HG02571 (cell line): ENCODE measurements at regions not wholly inside any gene's neighbourhood (a gene's known extent, or its start where the extent isn't known, plus 50 kb on each side); places are given as distances from the start of the nearest gene placed in this dataset.

Experiments used
- ATAC-seq: cut with Tn5 transposase; IDR thresholded peaks from one replicate; pipeline ENCODE4 v1.9.1; 2021; ENCODE audit warnings: mild to moderate bottlenecking, moderate library complexity; ENCODE audit not compliant: unreplicated experiment

- no peak for ATAC-seq
Measured at GRCh38 chr9:87319656-87320055, 178.0 kb upstream of the DAPK1 start.

- ATAC-seq, result no peak
Measured at GRCh38 chr9:87320146-87320884, 177.4 kb upstream of the DAPK1 start.

- no peak for ATAC-seq
Measured at GRCh38 chr9:87322840-87323635, 174.6 kb upstream of the DAPK1 start.

- ATAC-seq, result no peak
Measured at GRCh38 chr9:87323928-87324327, 173.7 kb upstream of the DAPK1 start.

- ATAC-seq, result no peak
Measured at GRCh38 chr9:87324613-87325194, 173.0 kb upstream of the DAPK1 start.

- ATAC-seq, result no peak
Measured at GRCh38 chr9:87327575-87328125, 170.0 kb upstream of the DAPK1 start.

- no peak for ATAC-seq
Measured at GRCh38 chr9:87333802-87334201, 163.9 kb upstream of the DAPK1 start.

GRCh38 chr9:87334366-87334765 lies 163.3 kb upstream of the DAPK1 start:
- no peak for ATAC-seq

GRCh38 chr9:87336407-87336806 lies 161.3 kb upstream of the DAPK1 start:
- no peak for ATAC-seq

GRCh38 chr9:87336914-87337333 lies 160.7 kb upstream of the DAPK1 start:
- no peak for ATAC-seq

GRCh38 chr9:87337335-87338087 lies 160.2 kb upstream of the DAPK1 start:
- ATAC-seq, result no peak

GRCh38 chr9:87338088-87338989 lies 159.3 kb upstream of the DAPK1 start:
- ATAC-seq, result no peak

- ATAC-seq, result no peak
Measured at GRCh38 chr9:87340391-87340790, 157.3 kb upstream of the DAPK1 start.

GRCh38 chr9:87342743-87343142 lies 154.9 kb upstream of the DAPK1 start:
- no peak for ATAC-seq

- ATAC-seq, result no peak
Measured at GRCh38 chr9:87343816-87344430, 153.7 kb upstream of the DAPK1 start.

GRCh38 chr9:87346061-87346665 lies 151.5 kb upstream of the DAPK1 start:
- ATAC-seq, result no peak

- ATAC-seq, result no peak
Measured at GRCh38 chr9:87350915-87351314, 146.8 kb upstream of the DAPK1 start.

GRCh38 chr9:87353301-87353700 lies 144.4 kb upstream of the DAPK1 start:
- no peak for ATAC-seq

GRCh38 chr9:87354147-87354546 lies 143.5 kb upstream of the DAPK1 start:
- no peak for ATAC-seq
